NCI-H1930 (cell line): ENCODE measurements at regions not wholly inside any gene's neighbourhood (a gene's known extent, or its start where the extent isn't known, plus 50 kb on each side); places are given as distances from the start of the nearest gene placed in this dataset.
"Not testable (repeated sequence)": the region's sequence is repeated elsewhere in the genome, so short reads cannot be mapped to it uniquely, and the experiment has no call there.

ENCODE experiments used
- DNase-seq, 2 experiments: peaks; one replicate each; lab custom pipeline; 2025; lab: John Stamatoyannopoulos, UW

DNA sequence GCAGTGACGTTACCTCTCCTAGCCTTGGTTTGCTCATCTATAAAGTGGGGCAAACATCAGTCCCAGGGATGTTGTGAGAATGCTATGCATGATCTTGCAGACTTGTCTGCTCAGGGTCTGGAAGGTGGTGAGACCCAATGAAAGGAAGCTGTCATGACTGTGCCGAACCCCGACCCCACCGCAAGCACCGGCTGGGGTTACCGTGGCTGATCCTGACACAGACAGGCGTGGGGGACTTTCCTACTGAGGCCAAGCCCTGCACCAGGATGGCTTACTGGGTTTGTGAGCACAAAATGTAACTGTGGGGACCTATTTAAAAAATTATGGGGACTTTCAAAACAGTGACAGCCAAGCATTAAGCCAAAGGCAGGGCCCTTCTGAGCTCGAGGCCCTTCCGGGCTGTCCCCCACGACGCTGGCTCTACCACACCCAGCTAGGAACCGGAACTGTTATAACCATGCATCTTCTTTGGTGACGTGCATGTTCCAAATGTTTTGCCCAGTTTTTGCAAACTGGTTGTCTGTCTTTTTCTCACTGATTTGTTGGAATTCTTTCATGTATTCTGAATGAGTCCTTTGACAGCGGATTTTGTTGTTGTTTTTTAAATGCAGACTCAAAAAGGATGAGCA is 76.6 kb upstream of the PMEPA1 start:
- no peak for DNase-seq

DNA sequence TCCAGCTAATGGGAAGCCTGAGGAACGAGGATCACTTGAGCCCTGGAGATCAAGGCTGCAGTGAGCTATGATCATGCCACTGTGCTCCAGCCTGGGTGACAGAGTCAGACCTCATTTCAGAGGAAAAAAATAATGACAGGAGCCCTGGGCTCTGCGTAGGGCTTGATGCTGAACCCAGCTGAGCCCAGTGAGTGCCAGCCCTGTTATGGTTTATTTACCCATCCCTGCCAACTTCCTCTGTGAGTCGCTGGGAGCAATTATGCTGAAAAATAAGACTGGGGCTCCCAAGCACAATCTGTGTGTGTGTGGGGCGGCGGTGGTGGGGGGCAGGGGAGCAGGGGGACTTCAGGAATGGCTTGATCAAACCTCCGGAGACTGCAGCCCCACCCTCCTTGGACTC is 75.9 kb upstream of the PMEPA1 start:
- DNase-seq, result no peak

DNA sequence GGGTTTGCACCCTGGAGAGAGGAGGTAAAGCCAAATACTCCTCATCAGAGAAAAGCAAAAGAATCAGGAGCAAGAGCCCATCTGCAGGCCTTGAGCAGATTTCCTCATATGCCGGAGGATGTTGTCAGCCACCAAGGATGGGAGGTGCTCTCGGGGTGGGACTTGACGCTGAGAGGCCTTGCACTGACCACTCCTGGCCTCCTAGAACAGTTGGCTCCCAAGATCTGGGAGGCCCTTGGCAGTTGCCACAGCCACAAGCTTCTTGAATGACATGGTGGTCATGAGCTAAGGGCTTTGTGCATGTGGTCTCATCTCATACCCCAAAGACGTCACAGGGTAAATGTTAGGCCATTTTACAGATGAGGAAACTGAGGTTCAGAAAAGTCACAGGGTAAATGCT is 75.2 kb upstream of the PMEPA1 start:
- DNase-seq, result no peak

DNA sequence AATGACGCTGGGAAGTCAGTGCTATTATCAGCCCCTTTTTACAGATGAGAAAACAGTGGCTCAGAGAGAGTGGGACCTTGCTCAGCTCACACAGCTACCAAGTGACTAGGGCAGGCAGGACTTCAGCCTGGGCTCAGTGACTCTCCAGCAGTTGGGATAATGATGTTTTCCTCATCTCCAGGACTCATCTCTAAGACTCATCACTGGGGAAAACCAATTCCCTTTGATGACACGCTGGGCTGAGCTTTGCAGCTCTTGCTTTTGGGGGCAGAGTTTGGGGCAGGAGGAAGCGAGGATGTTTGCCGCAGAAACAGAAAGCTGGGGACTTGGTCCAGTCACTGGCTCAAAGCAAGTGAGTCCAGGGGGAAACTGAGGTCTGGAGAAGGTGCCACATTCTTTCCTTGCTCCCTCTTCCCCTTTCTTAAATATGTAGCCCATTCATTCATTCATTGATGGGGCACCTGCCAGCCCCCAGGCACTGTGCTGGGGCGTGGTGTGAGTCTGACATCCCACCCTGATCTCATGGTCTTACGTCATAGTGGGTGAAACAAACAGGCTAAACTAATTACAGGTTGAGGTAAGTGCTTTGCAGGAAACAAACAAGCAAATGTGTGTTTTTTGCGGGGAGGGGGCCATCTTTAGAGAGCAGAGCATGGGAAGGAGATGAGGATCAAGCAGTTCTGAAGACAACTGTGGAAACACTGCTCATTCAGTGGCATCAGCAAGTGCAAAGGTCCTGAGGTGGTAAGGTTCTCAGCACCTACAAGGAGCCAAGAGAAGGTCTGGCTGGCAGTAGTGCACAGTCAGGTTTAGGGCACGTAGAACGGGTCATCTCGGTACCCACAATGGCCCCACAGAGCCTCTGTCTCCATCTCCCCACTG is 74.4 kb upstream of the PMEPA1 start:
- no peak for DNase-seq

DNA sequence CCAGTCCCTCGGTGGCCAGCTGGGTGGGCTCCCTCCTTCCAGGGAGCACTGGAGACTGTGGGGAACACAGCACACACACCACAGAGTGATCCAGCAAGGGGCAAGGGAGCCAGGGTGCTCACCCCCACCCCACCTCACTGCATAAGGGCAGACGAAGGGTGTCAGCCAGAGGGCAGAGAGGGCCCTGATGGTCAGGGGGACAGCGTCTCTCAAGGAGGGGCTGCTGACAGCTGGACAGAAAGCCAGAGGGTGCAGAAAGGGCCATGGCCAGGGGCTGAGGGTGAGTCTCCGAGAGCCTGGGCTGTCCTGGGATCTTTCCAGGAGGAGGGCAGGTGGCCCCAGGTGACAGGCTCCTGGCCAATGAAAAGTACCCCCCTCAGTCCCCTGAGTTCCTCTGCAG is 73.4 kb upstream of the PMEPA1 start:
- no peak for DNase-seq

DNA sequence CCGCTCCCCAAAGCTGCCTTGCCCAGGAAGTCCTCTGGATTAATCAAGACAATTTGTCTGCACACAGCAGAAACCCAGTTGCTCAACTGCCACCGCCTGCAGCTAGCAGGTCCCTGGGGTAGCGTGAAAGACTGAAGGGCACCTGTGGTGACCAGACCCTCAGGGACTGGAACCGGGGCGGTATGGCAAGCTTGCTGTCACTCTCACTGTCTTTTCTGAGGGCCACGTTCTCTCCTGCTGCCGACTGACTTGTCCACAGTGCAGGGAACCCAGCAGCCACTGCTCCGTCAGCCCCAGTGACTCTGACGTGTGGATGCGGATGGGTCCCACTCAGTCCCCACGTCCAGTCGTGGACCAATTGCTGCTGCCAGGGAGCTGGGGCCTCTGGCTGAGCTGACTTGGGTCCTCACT is 72.8 kb upstream of the PMEPA1 start:
- no peak for DNase-seq

DNA sequence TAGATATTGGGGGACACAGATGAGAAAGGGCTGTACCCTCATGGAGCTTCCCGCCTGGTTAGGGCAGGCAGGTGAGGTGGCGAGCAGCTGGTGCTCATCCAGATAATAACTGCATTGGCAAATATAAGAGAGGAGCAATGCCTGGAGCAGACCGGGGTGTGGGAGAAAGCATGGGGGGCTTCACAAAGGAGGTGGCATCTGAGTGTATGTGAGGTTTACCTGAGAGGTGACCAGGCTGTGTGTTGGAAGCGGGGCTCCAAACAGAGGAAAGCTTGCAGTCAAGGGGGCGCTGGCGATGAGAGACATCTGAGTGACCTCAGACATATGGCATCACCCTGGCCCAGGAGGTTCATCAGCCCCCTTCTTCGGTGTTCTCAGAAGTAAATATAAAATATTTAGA is 72.1 kb upstream of the PMEPA1 start:
- no peak for DNase-seq

DNA sequence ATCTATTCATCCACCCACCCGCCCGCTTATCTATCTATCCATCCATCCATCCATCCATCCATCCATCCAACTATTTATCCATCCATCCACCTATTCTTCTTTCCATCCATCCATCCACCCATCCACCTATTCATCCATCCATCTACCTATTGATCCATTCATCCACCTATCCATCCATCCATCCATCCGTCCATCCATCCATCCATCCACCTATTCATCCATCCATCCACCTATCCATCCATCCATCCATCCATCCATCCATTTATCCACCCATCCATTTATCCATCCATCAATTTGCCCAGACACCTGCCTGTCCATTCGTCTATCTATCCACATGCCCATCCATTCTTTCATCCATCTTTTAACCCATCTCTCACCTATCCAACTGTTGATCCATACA is 71.1 kb upstream of the PMEPA1 start:
- no peak for DNase-seq

DNA sequence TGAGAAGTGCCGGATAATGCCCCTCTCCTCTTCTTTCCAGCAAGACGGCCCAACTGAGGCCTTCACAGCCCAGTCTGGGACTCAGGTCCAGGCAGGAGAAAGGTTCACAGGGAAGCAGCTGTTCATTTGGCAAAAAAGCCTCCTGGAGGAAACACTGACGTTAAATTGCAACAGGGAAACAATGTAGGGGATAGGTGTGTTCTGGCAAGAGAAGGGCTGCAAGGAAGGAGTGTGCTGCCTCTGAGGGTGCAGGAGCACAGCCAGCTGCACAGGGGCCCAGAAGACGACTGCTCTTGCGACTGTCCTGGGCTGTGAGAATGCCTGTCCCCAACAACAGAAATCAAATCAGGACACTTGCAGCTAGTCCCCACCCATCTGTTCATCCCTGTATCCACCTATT is 70.6 kb upstream of the PMEPA1 start:
- no peak for DNase-seq

DNA sequence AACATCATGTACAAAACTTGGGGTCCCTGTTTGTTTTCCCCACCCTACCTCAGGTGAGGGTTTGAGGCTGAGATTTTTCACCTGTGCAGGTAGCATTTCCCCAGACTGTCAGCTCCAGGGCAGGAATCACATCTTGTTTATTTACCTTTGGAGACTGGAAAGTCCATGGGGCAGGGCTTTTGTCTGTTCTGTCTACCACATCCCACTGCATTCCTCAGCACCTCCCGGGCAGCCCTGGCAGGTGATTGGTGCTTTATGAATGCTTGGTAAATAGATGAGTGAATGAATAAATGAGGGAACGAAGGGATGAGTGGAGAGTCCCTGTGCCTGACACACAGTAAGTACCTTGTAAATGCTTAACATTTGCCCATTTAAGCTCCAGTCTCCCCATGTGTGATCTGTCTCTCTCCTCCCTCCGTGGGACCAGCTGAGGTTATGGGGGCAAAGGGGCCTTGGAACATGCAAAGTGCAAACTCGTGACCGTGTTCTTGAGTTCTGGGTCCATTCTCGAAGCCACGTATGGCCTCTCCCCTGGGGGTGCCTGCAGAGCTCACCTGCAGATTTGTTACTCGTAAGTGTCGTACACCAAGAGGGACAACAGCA is 69.7 kb upstream of the PMEPA1 start:
- DNase-seq, result no peak

DNA sequence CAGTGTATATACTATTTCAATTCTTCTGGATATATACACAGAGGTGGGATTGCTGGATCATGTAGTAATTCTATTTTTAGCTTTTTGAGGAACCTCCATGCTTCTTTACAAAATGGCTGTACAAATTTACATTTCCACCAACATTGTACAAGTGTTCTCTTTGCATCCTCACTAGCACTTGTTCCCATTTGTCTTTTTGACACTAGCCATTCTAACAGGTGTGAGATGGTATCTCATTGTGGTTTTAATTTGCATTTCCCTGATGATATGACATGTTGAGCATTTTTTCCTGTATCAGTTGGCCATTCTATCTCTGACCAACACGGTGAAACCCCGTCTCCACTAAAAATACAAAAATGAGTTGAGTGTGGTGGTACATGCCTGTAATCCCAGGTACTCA is 68.1 kb upstream of the PMEPA1 start:
- DNase-seq, result no peak

DNA sequence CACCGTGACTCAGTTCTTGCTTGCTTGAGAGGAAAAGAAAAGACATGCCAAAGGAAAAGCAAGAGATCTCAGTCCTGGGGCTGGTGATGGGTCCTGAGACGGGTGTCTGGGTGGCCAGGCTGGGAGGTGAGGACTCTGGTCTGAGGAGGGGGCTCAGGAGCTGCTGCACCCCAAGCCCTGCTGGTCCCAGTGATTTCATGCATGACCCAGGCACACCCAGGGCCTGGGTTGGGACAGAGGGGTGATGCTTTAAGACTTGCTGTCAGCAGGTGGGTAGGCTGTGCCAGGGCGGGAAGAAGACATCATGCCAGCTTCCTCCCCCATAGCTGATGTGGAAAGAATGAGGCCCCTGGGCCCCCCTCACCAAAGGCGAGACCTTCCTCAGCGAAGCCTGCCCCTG is 65.1 kb upstream of the PMEPA1 start:
- DNase-seq, result no peak

DNA sequence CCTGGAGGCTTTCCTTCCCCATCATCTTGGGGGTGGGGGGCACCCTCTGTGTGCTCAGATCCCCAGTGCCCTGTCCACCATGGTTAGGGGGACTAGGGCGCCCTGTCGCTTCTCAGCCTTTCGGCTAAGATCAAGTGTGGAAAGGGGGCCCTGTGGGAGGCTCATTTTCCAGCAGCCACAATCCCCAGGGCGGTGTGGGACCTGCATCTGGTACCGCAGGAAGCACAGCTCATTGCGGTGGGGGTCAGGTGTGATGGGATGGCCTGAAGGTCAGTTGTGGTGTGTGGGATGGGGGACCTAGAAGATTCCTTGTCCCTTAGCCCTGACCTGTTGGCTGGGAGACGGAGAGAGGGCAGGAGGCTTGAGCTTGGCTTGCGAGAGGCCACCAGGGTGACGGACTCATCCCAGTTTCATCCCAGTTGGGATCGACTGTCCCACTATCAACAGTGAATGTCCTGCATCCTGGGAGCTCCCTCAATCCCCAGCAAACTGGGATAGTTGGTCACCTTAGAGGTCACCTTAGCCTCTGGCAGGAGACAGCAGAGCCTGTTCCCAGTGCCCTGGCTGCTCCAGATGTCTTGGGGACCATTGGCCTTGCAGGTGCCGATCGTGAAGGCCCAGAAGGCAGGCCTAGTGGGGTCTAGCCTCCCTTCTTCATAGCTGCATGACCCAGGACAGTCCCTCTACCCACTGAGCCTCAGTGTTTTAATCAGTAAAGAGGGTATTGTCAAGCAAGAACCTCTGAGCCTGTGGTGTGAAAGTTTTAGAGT is 64.5 kb upstream of the PMEPA1 start:
- no peak for DNase-seq

DNA sequence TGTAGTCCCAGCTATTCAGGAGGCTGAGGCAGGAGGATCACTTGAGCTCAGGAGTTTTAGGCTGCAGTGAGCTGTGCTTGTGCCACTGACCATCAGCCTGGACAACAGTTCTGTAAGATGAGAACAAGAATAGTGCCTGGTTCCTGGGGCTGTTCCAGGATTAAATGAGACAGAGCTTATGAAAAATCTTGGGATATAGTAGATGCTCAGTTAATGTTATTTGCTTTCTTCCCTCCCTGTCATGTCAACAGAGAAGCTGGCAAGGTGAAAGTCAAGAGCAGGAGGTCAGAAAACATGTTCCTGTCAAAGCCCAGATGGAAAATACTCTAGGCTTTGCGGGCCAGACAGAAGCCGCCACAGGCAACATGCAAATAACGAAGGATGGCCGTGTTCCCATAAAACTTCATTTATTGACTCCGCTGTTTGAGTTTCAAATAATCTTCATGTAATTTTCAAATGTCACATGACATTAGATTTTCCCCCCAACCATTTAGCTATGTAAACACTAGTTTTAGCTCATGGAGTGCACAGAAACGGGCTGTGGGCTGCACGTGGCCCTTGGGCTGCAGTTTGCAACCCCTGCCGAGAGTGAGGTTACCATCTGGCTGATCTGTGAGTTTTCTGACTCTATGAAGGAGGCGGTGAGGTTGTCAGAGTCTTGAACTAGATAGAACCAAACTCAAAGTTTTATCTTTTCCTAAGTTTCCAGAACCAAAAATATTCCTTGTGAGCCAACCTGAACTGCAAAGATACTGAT is 63.4 kb upstream of the PMEPA1 start:
- no peak for DNase-seq

DNA sequence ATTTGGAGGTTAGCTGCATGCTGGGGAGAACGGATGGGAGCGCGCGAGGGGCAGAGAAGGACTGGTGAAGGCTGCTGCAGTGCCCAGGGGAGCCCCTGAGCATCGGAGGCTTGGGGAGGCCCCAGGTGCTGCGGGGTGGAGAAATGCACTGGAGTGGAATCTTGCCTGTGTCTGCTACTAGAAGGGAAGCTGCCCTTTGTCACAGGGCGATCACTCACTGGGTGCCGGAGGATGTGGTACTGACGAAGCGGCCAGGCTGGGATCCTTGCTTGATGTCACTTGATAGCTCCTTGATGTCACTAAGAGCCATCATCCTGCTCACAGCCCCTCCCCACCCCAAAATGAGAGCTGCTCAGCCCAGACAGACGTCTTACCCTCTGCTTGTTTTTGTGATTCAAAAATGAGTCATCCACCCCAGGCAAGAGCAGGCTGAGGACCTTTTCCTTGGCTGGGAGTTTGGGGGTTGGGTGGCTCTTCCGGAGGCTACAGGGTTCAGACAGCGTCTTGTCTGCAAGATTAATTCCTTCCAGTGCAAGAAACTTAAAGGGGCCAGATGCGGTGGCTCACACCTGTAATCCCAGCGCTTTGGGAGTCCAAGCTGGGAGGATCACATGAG is 62.6 kb upstream of the PMEPA1 start:
- no peak for DNase-seq

DNA sequence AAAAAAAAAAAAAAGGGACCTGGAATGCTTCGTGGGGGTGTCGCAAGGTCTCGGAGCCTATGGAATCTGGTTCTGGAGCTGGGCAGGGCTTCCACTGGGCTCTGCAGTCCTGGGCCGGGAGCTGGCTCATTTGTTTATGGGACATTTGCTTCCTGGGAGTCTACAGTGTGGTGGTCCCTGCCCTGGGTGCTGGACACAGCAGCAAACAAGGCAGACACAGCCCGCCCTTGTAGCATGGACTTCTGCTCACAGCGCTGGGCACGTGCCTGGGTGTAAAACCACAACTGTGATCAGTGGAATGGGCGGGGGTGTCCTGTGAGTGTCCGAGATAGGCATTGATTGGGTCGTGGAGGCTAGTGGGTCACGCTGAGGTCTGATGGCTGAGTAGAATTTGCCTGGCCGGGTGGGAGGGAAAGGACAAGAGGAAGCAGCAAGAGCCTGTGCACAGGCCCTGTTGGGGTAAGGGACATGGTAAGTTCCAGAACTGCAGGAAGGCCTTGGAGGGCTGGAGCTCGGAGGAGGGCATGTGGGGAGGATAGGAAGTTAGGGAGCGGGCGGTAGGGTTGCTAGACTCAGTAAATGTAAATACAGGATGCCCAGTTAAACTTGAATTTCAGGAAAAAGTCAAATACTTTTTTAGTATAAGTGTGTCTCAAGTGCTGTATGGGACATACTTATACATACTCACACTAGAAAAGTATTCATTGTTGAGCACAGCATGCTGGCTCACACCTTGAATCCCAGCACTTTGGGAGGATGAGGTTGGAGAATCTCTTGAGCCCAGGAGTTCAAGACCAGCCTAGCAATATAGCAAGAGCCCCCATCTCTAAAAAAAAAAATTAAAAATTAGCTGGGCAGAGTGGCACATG is 61.3 kb upstream of the PMEPA1 start:
- no peak for DNase-seq

DNA sequence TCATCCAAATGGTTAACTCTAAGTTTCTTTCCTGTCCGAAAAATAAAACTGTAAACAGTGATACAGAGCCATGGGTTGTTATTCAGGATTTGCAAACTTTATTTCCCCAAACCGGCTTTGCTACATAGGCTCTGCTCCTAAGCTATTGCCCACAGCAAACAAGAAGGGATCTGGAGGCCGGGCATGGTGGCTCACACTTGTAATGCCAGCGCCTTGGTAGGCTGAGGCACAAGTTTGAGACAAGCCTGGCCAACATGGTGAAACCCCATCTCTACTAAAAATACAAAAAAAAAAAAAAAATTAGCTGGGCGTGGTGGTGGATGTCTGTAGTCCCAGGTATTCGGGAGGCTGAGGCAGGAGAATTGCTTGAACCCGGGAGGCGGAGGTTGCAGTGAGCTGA is 60.6 kb upstream of the PMEPA1 start:
- DNase-seq, result not testable (repeated sequence)

DNA sequence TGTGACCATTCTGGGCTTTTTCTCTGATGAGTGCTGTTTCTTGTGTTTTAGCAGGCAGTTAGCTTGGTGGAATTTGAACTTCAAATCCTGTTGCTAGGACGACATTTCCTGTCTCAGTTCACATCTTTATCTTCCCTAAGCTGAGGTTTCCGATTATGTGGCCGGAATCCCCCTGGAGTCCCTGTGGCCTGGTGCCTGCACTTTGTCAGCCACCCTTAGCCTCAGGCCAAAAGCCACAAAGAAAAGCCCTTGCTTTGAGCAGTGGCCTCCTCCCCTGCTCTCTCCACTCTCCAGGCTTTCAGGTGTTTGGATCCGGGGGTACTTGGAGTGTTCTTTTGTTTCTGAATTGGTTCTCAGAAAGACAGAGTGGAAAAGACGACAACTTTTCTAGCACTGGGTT is 59.9 kb upstream of the PMEPA1 start:
- no peak for DNase-seq

DNA sequence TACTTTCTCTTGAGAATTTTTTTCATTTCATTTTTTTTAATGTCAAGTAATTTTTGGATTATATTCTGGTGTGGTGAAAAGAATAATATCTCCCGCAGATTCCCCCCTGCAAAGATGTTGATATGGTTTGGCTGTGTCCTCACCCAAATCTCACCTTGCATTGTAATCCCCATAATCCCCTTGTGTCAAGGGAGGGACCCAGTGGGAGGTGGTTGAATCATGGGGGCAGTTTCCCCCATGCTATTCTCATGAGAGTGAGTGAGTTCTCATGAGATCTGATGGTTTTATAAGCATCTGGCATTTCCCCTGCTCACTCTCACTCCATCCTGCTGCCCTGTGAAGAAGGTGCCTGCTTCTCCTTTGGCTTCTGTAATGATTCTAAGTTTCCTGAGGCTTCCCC is 58.7 kb upstream of the PMEPA1 start:
- DNase-seq, result no peak

DNA sequence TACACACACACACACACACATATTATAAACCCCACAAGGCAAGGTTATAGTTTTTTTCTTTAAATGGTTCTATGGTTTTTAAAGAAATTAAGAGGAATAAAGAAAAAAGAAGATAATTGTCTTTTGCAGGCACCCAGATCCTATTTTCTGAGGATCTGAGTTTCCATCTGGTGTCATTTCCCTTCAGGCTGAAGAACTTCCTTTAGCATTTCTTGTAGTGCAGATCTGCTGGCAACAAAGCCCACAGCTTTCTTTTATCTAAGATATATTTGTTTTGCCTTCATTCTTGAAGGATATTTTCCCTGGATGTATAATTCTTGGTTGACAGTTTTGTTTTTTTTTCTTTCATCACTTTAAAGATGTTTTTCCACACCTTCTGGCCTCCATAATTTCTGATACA is 57.6 kb upstream of the PMEPA1 start:
- DNase-seq, result no peak

DNA sequence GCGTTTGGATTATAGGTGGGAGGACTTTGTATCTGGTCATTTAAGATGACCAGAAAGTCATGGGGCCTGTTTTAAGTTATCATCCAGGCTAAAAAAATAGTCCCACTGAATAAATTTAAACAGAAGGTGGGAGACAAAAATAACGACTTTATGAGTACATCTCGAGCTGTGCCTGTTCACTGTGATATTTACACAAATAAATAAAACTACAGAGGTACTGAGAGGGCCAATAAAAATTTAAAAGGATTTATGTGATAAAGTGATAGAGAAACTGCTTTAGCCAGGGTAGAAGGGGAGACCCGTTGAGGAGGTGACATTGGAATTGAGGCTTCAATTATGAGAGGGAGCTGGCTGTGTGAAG is 53.4 kb upstream of the PMEPA1 start:
- no peak for DNase-seq
